OCI-LY1 (cell line): ENCODE measurements at regions not wholly inside any gene's neighbourhood (a gene's known extent, or its start where the extent isn't known, plus 50 kb on each side); places are given as distances from the start of the nearest gene placed in this dataset.
"Not testable (repeated sequence)": the region's sequence is repeated elsewhere in the genome, so short reads cannot be mapped to it uniquely, and the experiment has no call there.

Experiments used
- H2AFZ ChIP-seq: fragments of 200-600 bp; sonication (generic), shearing (Covaris generic); 2 replicates; pipeline ENCODE4 v1.6.0; 2014; ENCODE audit warnings: antibody characterized with exemption, mild to moderate bottlenecking, low read length
- H3F3A ChIP-seq: fragments of 200-600 bp; sonication (generic), shearing (Covaris generic); 2 replicates; pipeline ENCODE4 v1.6.0; 2014; ENCODE audit warnings: mild to moderate bottlenecking, antibody characterized with exemption, low read length, moderate library complexity; ENCODE audit not compliant: insufficient read depth
- H3K27ac ChIP-seq: fragments of 200-600 bp; sonication (generic); 2 replicates; pipeline ENCODE4 v1.5.1; 2014; ENCODE audit warnings: low read length, mixed run types, mild to moderate bottlenecking, low read depth; ENCODE audit not compliant: poor library complexity, severe bottlenecking
- H3K27me3 ChIP-seq: fragments of 200-600 bp; sonication (generic); 2 replicates; pipeline ENCODE4 v1.6.0; 2014; ENCODE audit warnings: antibody characterized with exemption, mild to moderate bottlenecking, low read length, moderate library complexity; ENCODE audit not compliant: insufficient read depth
- H3K36me3 ChIP-seq: fragments of 200-600 bp; sonication (generic); 2 replicates; pipeline ENCODE4 v1.6.1; 2014; ENCODE audit warnings: mild to moderate bottlenecking, antibody characterized with exemption, low read length, moderate library complexity, mixed read lengths; ENCODE audit not compliant: insufficient read depth
- H3K4me1 ChIP-seq: fragments of 200-600 bp; sonication (generic); 2 replicates; pipeline ENCODE4 v1.5.1; 2014; ENCODE audit warnings: mild to moderate bottlenecking, low read length, moderate library complexity; ENCODE audit not compliant: insufficient read depth, severe bottlenecking
- H3K4me2 ChIP-seq: fragments of 200-600 bp; sonication (generic), shearing (Covaris generic); 2 replicates; pipeline ENCODE4 v1.6.1; 2014; ENCODE audit warnings: low read length
- H3K4me3 ChIP-seq: fragments of 200-600 bp; sonication (generic); 2 replicates; pipeline ENCODE4 v1.5.1; 2014; ENCODE audit warnings: low read length, low read depth, mild to moderate bottlenecking, mixed read lengths; ENCODE audit not compliant: poor library complexity, severe bottlenecking
- H3K79me2 ChIP-seq: fragments of 200-600 bp; shearing (Covaris generic); 2 replicates; pipeline ENCODE4 v1.6.1; 2016; ENCODE audit warnings: mixed run types, low read length, mixed read lengths; ENCODE audit not compliant: insufficient read depth
- H3K9ac ChIP-seq: fragments of 200-600 bp; sonication (generic), shearing (Covaris generic); 2 replicates; pipeline ENCODE4 v1.6.1; 2014; ENCODE audit warnings: mild to moderate bottlenecking, low read length, mixed read lengths
- H3K9me2 ChIP-seq: fragments of 200-600 bp; sonication (generic), shearing (Covaris generic); 2 replicates; pipeline ENCODE4 v1.6.1; 2014; ENCODE audit warnings: low read depth, mild to moderate bottlenecking, low read length, mixed read lengths
- H3K9me3 ChIP-seq: fragments of 200-600 bp; shearing (Covaris generic); 2 replicates; pipeline ENCODE4 v1.6.1; 2014; ENCODE audit warnings: low read length, mixed read lengths
- H4K20me1 ChIP-seq: fragments of 200-600 bp; sonication (generic), shearing (Covaris generic); 2 replicates; pipeline ENCODE4 v1.6.0; 2016; ENCODE audit warnings: mild to moderate bottlenecking, low read length; ENCODE audit not compliant: insufficient read depth
- EZH2 ChIP-seq: fragments of 200-600 bp; sonication (generic), shearing (Covaris generic); IDR thresholded peaks from 2 replicates; pipeline ENCODE4 v1.8.0; 2017; ENCODE audit warnings: borderline replicate concordance, mixed run types, mild to moderate bottlenecking, antibody characterized with exemption, low read length, moderate library complexity, mixed read lengths
- TF ChIP-seq, protein P1 (sequence below): fragments of 200-600 bp; sonication (generic), shearing (Covaris generic); IDR thresholded peaks from 2 replicates; pipeline ENCODE4 v1.5.1; 2017; ENCODE audit warnings: mild to moderate bottlenecking, antibody characterized with exemption, low read length, moderate library complexity, mixed read lengths

DNA sequence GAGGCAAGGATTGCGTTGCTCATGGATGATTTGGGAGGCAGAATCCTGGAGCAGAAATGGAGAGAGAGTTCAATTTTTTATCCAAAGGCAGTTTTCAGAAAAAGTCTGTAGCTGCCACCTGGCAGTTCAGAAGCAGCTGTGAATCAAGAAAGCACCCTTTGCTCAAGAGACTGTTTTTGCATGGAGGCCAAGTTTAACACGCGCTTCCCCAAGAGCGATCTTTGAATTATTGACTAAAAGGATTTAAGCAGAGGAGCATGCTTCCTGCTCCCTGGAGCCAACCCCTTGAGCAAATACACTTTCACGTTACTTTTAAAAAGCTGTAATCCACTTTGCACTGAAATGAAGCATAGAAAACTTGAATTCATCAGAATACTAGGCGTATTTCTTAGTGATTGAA lies 252.4 kb downstream of the RNF144A start:
- Histone ChIP-seq H3K9me3 (no peaks in the 10 kb centered on the region), H2AFZ (no peak overlapping the region), H3K4me1 (no peaks in the 10 kb centered on the region), H4K20me1 (no peaks in the 10 kb centered on the region), H3K36me3 (no peaks in the 10 kb centered on the region), H3K4me2 (no peak overlapping the region), H3K9me2 (no peaks in the 10 kb centered on the region), H3F3A (no peaks in the 10 kb centered on the region), H3K4me3 (no peak overlapping the region), H3K27me3 (no peaks in the 10 kb centered on the region), H3K27ac (no peak overlapping the region), H3K9ac (no peak overlapping the region), H3K79me2 (no peaks in the 10 kb centered on the region)
- no peak for TF ChIP-seq EZH2
- TF ChIP-seq, protein P1, sequence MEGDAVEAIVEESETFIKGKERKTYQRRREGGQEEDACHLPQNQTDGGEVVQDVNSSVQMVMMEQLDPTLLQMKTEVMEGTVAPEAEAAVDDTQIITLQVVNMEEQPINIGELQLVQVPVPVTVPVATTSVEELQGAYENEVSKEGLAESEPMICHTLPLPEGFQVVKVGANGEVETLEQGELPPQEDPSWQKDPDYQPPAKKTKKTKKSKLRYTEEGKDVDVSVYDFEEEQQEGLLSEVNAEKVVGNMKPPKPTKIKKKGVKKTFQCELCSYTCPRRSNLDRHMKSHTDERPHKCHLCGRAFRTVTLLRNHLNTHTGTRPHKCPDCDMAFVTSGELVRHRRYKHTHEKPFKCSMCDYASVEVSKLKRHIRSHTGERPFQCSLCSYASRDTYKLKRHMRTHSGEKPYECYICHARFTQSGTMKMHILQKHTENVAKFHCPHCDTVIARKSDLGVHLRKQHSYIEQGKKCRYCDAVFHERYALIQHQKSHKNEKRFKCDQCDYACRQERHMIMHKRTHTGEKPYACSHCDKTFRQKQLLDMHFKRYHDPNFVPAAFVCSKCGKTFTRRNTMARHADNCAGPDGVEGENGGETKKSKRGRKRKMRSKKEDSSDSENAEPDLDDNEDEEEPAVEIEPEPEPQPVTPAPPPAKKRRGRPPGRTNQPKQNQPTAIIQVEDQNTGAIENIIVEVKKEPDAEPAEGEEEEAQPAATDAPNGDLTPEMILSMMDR: no peak

DNA sequence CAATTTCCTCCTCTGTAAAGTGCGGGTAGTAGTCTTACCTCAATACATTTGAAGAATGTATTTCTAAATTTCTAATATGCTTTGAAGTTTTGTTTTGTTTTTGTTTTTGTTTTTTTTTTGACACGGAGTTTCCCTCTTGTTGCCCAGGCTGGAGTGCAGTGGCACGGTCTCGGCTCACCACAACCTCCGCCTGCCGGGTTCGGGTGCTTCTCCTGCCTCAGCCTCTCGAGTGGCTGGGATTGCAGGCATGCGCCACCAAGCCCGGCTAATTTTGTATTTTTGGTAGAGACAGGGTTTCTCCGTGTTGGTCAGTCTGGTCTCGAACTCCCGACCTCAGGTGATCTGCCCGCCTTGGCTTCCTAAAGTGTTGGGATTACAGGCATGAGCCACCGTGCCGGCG lies 261.8 kb downstream of the RNF144A start:
- not testable (repeated sequence) for H2AFZ ChIP-seq, H3K36me3 ChIP-seq, H3K4me2 ChIP-seq, H3F3A ChIP-seq, H4K20me1 ChIP-seq, H3K27ac ChIP-seq, H3K9ac ChIP-seq, H3K27me3 ChIP-seq, H3K9me3 ChIP-seq, H3K9me2 ChIP-seq, H3K4me1 ChIP-seq, H3K79me2 ChIP-seq, H3K4me3 ChIP-seq

DNA sequence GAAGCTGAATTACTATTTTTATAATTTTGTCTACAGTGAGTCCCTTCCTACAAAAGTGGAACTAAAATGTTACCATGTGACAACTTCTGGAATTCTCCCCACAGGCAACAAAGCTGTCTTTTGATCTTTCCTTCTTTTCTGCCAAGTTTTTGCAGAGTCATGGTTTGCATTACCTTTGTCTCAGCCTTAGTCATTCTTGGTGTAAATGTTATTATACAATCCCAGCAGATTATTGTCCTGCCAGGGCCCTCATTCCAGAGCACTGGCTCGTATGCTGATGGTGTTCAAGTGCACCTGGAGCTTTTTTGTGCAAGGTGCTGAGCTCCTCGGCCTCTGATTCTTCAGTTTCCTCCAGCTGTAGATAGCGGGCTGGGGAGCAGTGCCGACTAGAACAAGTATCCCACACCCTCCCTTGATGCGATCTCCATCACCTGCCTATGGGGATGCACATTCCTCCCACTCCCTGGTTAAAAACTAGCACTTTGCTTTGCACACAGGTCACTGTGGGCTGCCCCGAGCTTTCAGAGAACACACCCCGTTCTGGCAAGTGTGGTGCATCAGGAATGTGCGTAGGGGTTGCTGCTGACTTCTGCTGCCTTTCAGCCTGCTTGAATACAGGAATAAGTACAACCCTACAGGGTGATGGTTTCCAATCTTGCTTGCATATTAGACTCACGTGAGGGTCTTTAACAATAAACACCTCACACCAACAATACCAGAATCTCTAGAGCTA lies 263.6 kb downstream of the RNF144A start:
- Histone ChIP-seq H2AFZ (no peak overlapping the region), H3K4me3 (no peak overlapping the region), H3K27me3 (no peaks in the 10 kb centered on the region), H3K36me3 (no peaks in the 10 kb centered on the region), H3K4me1 (no peaks in the 10 kb centered on the region), H3F3A (no peaks in the 10 kb centered on the region), H4K20me1 (no peaks in the 10 kb centered on the region), H3K79me2 (no peaks in the 10 kb centered on the region), H3K9me3 (no peaks in the 10 kb centered on the region), H3K9me2 (no peaks in the 10 kb centered on the region), H3K4me2 (no peak overlapping the region), H3K27ac (no peak overlapping the region), H3K9ac (no peak overlapping the region)
- TF ChIP-seq, protein P1: no peak
- no peak for TF ChIP-seq EZH2

DNA sequence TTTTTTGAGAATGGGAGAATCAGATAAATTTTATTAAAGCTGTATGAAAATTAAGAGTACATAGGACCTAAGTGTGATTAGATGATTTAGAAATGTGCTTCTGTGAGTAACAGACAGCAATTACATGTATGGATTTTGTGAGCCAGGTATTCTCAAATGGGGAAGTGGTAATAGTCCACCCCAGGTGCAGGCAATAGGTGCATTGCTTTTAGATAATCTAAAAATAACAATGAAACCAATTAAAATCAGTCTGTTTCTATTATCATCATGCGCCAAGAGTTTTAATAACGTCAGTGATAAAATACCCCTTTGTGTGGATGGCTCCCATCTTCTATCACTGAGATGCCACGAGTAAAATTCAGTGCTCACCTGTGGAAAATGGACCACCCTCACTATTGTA lies 265.3 kb downstream of the RNF144A start:
- Histone ChIP-seq H3K4me3 (no peak overlapping the region), H3K9me2 (no peaks in the 10 kb centered on the region), H3K9me3 (no peaks in the 10 kb centered on the region), H3K79me2 (no peaks in the 10 kb centered on the region), H3K4me1 (no peaks in the 10 kb centered on the region), H4K20me1 (no peaks in the 10 kb centered on the region), H3K27ac (no peak overlapping the region), H3F3A (no peaks in the 10 kb centered on the region), H3K36me3 (no peaks in the 10 kb centered on the region), H3K4me2 (no peak overlapping the region), H3K27me3 (no peaks in the 10 kb centered on the region), H3K9ac (no peak overlapping the region), H2AFZ (no peak overlapping the region)
- no peak for TF ChIP-seq EZH2
- TF ChIP-seq, protein P1: no peak
